Cerebellar nuclear complex (tissue), 1 donor: ENCODE measurements at regions not wholly inside any gene's neighbourhood (a gene's known extent, or its start where the extent isn't known, plus 50 kb on each side); places are given as distances from the start of the nearest gene placed in this dataset.

Experiments
- DNase-seq, 2 experiments: peaks; one replicate each; lab custom pipeline; 2025; lab: John Stamatoyannopoulos, UW

- DNase-seq, result no peak
Observed at GRCh38 chr14:97657609-97658008, 860.4 kb downstream of the VRK1 start.

GRCh38 chr14:97687944-97688630, 890.9 kb downstream of the VRK1 start:
- no peak for DNase-seq

GRCh38 chr14:97688631-97689336, 891.6 kb downstream of the VRK1 start:
- DNase-seq, result no peak

GRCh38 chr14:97692084-97692483, 894.9 kb downstream of the VRK1 start:
- DNase-seq, result no peak

GRCh38 chr14:97695456-97695981, 898.3 kb downstream of the VRK1 start:
- DNase-seq, result no peak

- DNase-seq, result no peak
Observed at GRCh38 chr14:97697772-97698171, 900.6 kb downstream of the VRK1 start.

GRCh38 chr14:97699026-97699425, 901.8 kb downstream of the VRK1 start:
- DNase-seq, result no peak

- no peak for DNase-seq
Observed at GRCh38 chr14:97703006-97703760, 906.0 kb downstream of the VRK1 start.

GRCh38 chr14:97704316-97704885, 907.2 kb downstream of the VRK1 start:
- DNase-seq, result no peak

GRCh38 chr14:97705107-97705506, 907.9 kb downstream of the VRK1 start:
- DNase-seq, result no peak

GRCh38 chr14:97705976-97706375, 908.8 kb downstream of the VRK1 start:
- DNase-seq, result no peak

- no peak for DNase-seq
Observed at GRCh38 chr14:97706819-97707218, 909.6 kb downstream of the VRK1 start.

- no peak for DNase-seq
Observed at GRCh38 chr14:97707603-97708002, 910.4 kb downstream of the VRK1 start.

GRCh38 chr14:97709552-97709951, 912.4 kb downstream of the VRK1 start:
- DNase-seq, result no peak

- DNase-seq, result no peak
Observed at GRCh38 chr14:97710726-97711125, 913.5 kb downstream of the VRK1 start.

GRCh38 chr14:97712471-97712870, 915.3 kb downstream of the VRK1 start:
- no peak for DNase-seq

- no peak for DNase-seq
Observed at GRCh38 chr14:97713023-97713422, 915.8 kb downstream of the VRK1 start.

- DNase-seq, result no peak
Observed at GRCh38 chr14:97718886-97719442, 921.8 kb downstream of the VRK1 start.

GRCh38 chr14:97719931-97720330, 922.7 kb downstream of the VRK1 start:
- no peak for DNase-seq

GRCh38 chr14:97723351-97723750, 926.2 kb downstream of the VRK1 start:
- no peak for DNase-seq

- DNase-seq, result no peak
Observed at GRCh38 chr14:97723819-97724218, 926.6 kb downstream of the VRK1 start.

GRCh38 chr14:97724265-97724731, 927.1 kb downstream of the VRK1 start:
- DNase-seq, result no peak
